GM12875 (cell line): ENCODE measurements at regions not wholly inside any gene's neighbourhood (a gene's known extent, or its start where the extent isn't known, plus 50 kb on each side); places are given as distances from the start of the nearest gene placed in this dataset.

Source experiments
- H3K4me3 ChIP-seq: one replicate; pipeline ENCODE4 v1.5.1; 2011; ENCODE audit warnings: low read depth, low read length, control low read depth
- CTCF ChIP-seq: IDR thresholded peaks from 2 replicates; pipeline ENCODE4 v1.5.1; 2011; ENCODE audit warnings: low read depth, mild to moderate bottlenecking, control low read depth, inconsistent platforms, low read length, moderate library complexity, borderline replicate concordance; ENCODE audit not compliant: insufficient read depth

- no peak overlapping the region for H3K4me3 ChIP-seq
- TF ChIP-seq CTCF: no peak
Observed at GRCh38 chr2:58796239-58796910, 555.2 kb upstream of the FANCL start.

- H3K4me3 ChIP-seq: no peak overlapping the region
- no peak for TF ChIP-seq CTCF
Observed at GRCh38 chr2:58794916-58795315, 553.8 kb upstream of the FANCL start.

- H3K4me3 ChIP-seq: no peak overlapping the region
- no peak for TF ChIP-seq CTCF
Observed at GRCh38 chr2:58794103-58794502, 553.0 kb upstream of the FANCL start.

- H3K4me3 ChIP-seq: no peak overlapping the region
- no peak for TF ChIP-seq CTCF
Observed at GRCh38 chr2:58788402-58788801, 547.3 kb upstream of the FANCL start.

GRCh38 chr2:58770846-58771245, 529.7 kb upstream of the FANCL start:
- no peak overlapping the region for H3K4me3 ChIP-seq
- TF ChIP-seq CTCF: no peak

GRCh38 chr2:58769864-58770234, 528.7 kb upstream of the FANCL start:
- no peak overlapping the region for H3K4me3 ChIP-seq
- TF ChIP-seq CTCF: no peak

GRCh38 chr2:58769111-58769863, 528.2 kb upstream of the FANCL start:
- TF ChIP-seq CTCF: no peak
- no peak overlapping the region for H3K4me3 ChIP-seq
